Muscle layer of colon (tissue), 2 donors: ENCODE measurements at regions not wholly inside any gene's neighbourhood (a gene's known extent, or its start where the extent isn't known, plus 50 kb on each side); places are given as distances from the start of the nearest gene placed in this dataset.

Source experiments
- H3K27ac ChIP-seq: one replicate; pipeline ENCODE4 v1.7.0; 2013; ENCODE audit warnings: low read depth, mild to moderate bottlenecking, low read length, moderate library complexity
- H3K27me3 ChIP-seq, 2 donors: one replicate each; pipeline ENCODE4 v1.7.0; 2013; ENCODE audit warnings: low read length in 2 of 2, mild to moderate bottlenecking in 2 of 2; ENCODE audit not compliant: insufficient read depth in 2 of 2, control insufficient read depth in 1 of 2
- H3K36me3 ChIP-seq: one replicate; pipeline ENCODE4 v1.7.0; 2013; ENCODE audit warnings: mild to moderate bottlenecking, low read length; ENCODE audit not compliant: insufficient read depth
- H3K4me1 ChIP-seq: one replicate; pipeline ENCODE4 v1.7.0; 2013; ENCODE audit warnings: mild to moderate bottlenecking, low read length; ENCODE audit not compliant: insufficient read depth
- H3K4me3 ChIP-seq, 2 donors: one replicate each; pipeline ENCODE4 v1.7.0; 2013; ENCODE audit warnings: low read length in 2 of 2, low read depth in 1 of 2, mild to moderate bottlenecking in 1 of 2, moderate library complexity in 1 of 2
- H3K9ac ChIP-seq: one replicate; pipeline ENCODE4 v1.7.0; 2013; ENCODE audit warnings: low read length
- H3K9me3 ChIP-seq: one replicate; pipeline ENCODE4 v1.7.0; 2013; ENCODE audit warnings: mild to moderate bottlenecking, low read length
- donor health status: abdominal sarcoma.
- donor health status: Adenocarcinoma of cecum.

GRCh38 chr14:87133073-87133801 is 859.7 kb downstream of the GALC start:
- Histone ChIP-seq H3K27ac (no peak overlapping the region), H3K9me3 (no peaks in the 10 kb centered on the region), H3K4me3 (no peak overlapping the region), H3K9ac (no peak overlapping the region), H3K27me3 (no peaks in the 10 kb centered on the region), H3K36me3 (no peaks in the 10 kb centered on the region), H3K4me1 (no peaks in the 10 kb centered on the region)

- H3K9ac ChIP-seq = no peak overlapping the region
- H3K4me3 ChIP-seq = no peak overlapping the region
- no peaks in the 10 kb centered on the region for H3K9me3 ChIP-seq
- H3K36me3 ChIP-seq = no peaks in the 10 kb centered on the region
- H3K4me1 ChIP-seq = no peaks in the 10 kb centered on the region
- no peaks in the 10 kb centered on the region for H3K27me3 ChIP-seq
- no peak overlapping the region for H3K27ac ChIP-seq
Observed at GRCh38 chr14:87131879-87132278, 861.1 kb downstream of the GALC start.

GRCh38 chr14:87122166-87122565 is 870.8 kb downstream of the GALC start:
- Histone ChIP-seq H3K4me1 (no peaks in the 10 kb centered on the region), H3K9me3 (no peaks in the 10 kb centered on the region), H3K27ac (no peak overlapping the region), H3K9ac (no peak overlapping the region), H3K4me3 (no peak overlapping the region), H3K27me3 (no peaks in the 10 kb centered on the region), H3K36me3 (no peaks in the 10 kb centered on the region)

GRCh38 chr14:87121716-87122115 is 871.3 kb downstream of the GALC start:
- Histone ChIP-seq H3K27me3 (no peaks in the 10 kb centered on the region), H3K36me3 (no peaks in the 10 kb centered on the region), H3K27ac (no peak overlapping the region)

GRCh38 chr14:87115234-87115633 is 877.7 kb downstream of the GALC start:
- Histone ChIP-seq H3K9ac (no peak overlapping the region), H3K27ac (no peak overlapping the region), H3K27me3 (no peaks in the 10 kb centered on the region), H3K4me3 (no peak overlapping the region), H3K4me1 (no peaks in the 10 kb centered on the region), H3K36me3 (no peaks in the 10 kb centered on the region), H3K9me3 (no peaks in the 10 kb centered on the region)

More at GRCh38 chr14:87121716-87122115, 871.3 kb downstream of the GALC start:
- no peaks in the 10 kb centered on the region for H3K9me3 ChIP-seq
- H3K4me1 ChIP-seq = no peaks in the 10 kb centered on the region
- H3K4me3 ChIP-seq = no peak overlapping the region
- H3K9ac ChIP-seq = no peak overlapping the region

DNA sequence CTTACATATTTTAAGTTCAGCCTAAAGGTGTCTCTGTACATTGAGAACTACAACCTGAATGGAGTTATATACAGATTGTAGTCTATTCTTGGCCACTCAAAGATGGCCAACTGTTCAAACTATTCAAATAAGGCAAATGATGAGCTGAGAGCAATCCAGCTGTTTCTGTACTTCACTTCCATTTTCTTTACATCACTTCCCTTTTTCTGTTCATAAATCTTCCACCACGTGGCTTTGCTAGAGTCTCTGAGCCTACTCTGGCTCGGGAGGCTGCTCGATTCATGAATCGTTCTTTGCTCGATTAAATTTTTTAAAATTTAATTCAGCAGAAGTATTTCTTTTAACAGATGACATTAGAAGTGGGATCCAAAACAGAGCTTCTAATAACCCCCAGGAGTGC is 879.7 kb downstream of the GALC start:
- H3K4me3 ChIP-seq = no peak overlapping the region
- no peaks in the 10 kb centered on the region for H3K4me1 ChIP-seq
- no peak overlapping the region for H3K27ac ChIP-seq
- H3K9ac ChIP-seq = no peak overlapping the region
- no peaks in the 10 kb centered on the region for H3K36me3 ChIP-seq
- no peaks in the 10 kb centered on the region for H3K27me3 ChIP-seq
- H3K9me3 ChIP-seq = no peaks in the 10 kb centered on the region

DNA sequence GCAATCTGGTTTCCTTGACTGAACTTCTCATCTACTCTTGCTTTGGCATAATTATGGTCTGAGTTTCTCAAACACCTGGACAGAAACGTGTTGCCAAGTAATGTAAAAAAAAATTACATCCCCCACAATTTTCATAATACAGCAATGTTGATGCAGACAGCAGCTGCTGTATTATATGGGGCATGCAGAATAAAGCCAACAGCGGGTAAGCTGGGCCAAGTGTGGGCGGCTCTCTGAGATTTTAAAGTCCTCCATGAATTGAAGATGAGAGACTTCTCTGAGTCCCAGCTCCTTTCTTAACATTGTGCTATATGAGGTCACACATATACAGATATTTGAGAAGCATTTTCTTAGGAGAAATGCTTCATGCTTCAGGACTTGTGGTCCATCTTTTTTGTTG is 881.2 kb downstream of the GALC start:
- Histone ChIP-seq H3K4me3 (no peak overlapping the region), H3K9me3 (no peaks in the 10 kb centered on the region), H3K9ac (no peak overlapping the region), H3K27ac (no peak overlapping the region), H3K4me1 (no peaks in the 10 kb centered on the region), H3K27me3 (no peaks in the 10 kb centered on the region), H3K36me3 (no peaks in the 10 kb centered on the region)

DNA sequence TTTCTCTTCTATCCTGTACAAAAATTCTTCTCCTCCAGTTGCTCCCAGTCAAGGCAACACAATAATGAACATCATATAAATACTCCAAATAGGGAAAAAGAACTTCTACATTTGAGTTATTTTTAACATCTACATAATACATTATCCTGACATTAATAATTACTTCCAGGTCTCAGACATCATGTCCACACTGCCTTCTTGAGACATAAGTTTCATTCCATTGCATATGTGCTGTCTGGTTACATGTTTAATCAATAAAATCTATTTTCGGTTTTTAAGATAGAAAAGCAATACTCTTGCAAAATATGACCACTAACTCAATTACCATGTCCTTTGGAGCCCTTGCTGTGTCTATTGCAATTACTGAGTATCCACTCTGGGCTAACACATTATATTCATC is 881.9 kb downstream of the GALC start:
- Histone ChIP-seq H3K9ac (no peak overlapping the region), H3K4me3 (no peak overlapping the region), H3K36me3 (no peaks in the 10 kb centered on the region), H3K4me1 (no peaks in the 10 kb centered on the region), H3K27me3 (no peaks in the 10 kb centered on the region), H3K9me3 (no peaks in the 10 kb centered on the region), H3K27ac (no peak overlapping the region)

GRCh38 chr14:87109271-87109670 is 883.7 kb downstream of the GALC start:
- no peaks in the 10 kb centered on the region for H3K9me3 ChIP-seq
- no peak overlapping the region for H3K4me3 ChIP-seq
- no peaks in the 10 kb centered on the region for H3K4me1 ChIP-seq

DNA sequence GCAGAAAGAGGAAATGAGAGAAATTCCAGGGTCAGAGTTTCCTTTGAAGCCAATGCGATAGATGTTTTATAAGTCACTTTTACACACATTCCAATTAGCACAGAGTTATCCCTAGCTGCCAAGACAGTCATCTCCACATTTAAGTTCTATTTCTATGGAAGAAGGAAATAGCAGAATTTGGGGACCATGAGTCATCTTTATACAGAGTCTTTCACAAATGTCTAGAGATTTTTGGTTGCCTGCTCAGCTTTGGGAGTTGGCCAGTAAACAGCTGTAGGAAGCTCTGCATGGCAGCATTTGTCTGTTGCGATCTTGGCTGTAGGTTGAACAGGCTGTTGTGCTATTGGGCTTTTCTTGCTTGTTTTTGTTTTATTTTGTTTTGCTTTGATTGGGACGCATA is 884.3 kb downstream of the GALC start:
- H3K27ac ChIP-seq = no peak overlapping the region
- no peaks in the 10 kb centered on the region for H3K4me1 ChIP-seq
- H3K36me3 ChIP-seq = no peaks in the 10 kb centered on the region
- no peak overlapping the region for H3K9ac ChIP-seq
- no peak overlapping the region for H3K4me3 ChIP-seq
- H3K27me3 ChIP-seq = no peaks in the 10 kb centered on the region
- H3K9me3 ChIP-seq = no peaks in the 10 kb centered on the region

More at GRCh38 chr14:87109271-87109670, 883.7 kb downstream of the GALC start:
- H3K27ac ChIP-seq = no peak overlapping the region
- no peaks in the 10 kb centered on the region for H3K27me3 ChIP-seq
- H3K9ac ChIP-seq = no peak overlapping the region
- no peaks in the 10 kb centered on the region for H3K36me3 ChIP-seq

- no peak overlapping the region for H3K27ac ChIP-seq
- H3K36me3 ChIP-seq = no peaks in the 10 kb centered on the region
- no peak overlapping the region for H3K9ac ChIP-seq
- no peaks in the 10 kb centered on the region for H3K27me3 ChIP-seq
- no peak overlapping the region for H3K4me3 ChIP-seq
- no peaks in the 10 kb centered on the region for H3K9me3 ChIP-seq
- H3K4me1 ChIP-seq = no peaks in the 10 kb centered on the region
Observed at GRCh38 chr14:87102811-87103378, 890.1 kb downstream of the GALC start.

- Histone ChIP-seq H3K27me3 (no peaks in the 10 kb centered on the region), H3K4me3 (no peak overlapping the region), H3K36me3 (no peaks in the 10 kb centered on the region), H3K9me3 (no peaks in the 10 kb centered on the region), H3K9ac (no peak overlapping the region), H3K27ac (no peak overlapping the region), H3K4me1 (no peaks in the 10 kb centered on the region)
Observed at GRCh38 chr14:87097015-87097414, 896.0 kb downstream of the GALC start.
